ENCODE measurements at regions not wholly inside any gene's neighbourhood (a gene's known extent, or its start where the extent isn't known, plus 50 kb on each side); places are given as distances from the start of the nearest gene placed in this dataset.

DNA sequence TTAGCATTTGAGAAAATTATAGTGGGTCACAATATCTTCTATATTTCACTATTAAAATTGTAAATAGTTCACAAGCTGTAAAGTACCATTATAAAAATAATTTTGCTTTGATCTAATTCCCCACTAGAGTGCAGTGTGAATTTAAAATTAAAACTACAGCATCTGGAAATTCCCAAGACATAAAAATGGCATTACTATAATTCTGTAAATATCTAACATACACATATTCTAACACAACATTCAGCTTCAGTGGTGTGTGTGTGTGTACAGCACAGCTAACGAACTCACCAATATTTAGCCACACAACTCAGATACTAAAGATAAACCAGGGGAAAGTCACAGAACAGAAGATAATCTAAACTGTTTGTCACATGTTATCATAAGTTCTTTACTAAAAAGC, 424.9 kb upstream of the ZNF385D start:
- no peak for TF ChIP-seq TAF1 (IDR thresholded peaks at IDR 0.05; ENCODE audit: borderline replicate concordance, insufficient read depth, low read length)
- no peak for TF ChIP-seq FOXP2 (optimal IDR thresholded peaks at IDR 0.05; ENCODE audit: borderline replicate concordance, extremely low read depth, extremely low read length, insufficient read depth)

- TF ChIP-seq SIN3A (IDR thresholded peaks at IDR 0.05; ENCODE audit: borderline replicate concordance, insufficient read depth, low read length) (no peak), POLR2AphosphoS5 (IDR thresholded peaks at IDR 0.05; ENCODE audit: low read depth, low read length) (no peak), REST (IDR thresholded peaks at IDR 0.05; ENCODE audit: insufficient read depth in 1 of 2, low read depth in 2 of 2, low read length in 2 of 2) (no peak), FOXP2 (optimal IDR thresholded peaks at IDR 0.05; ENCODE audit: borderline replicate concordance, extremely low read depth, extremely low read length, insufficient read depth) (no peak), TAF1 (IDR thresholded peaks at IDR 0.05; ENCODE audit: borderline replicate concordance, insufficient read depth, low read length) (no peak)
Measured at GRCh38 chr3:22176911-22177310, 425.9 kb upstream of the ZNF385D start.

DNA sequence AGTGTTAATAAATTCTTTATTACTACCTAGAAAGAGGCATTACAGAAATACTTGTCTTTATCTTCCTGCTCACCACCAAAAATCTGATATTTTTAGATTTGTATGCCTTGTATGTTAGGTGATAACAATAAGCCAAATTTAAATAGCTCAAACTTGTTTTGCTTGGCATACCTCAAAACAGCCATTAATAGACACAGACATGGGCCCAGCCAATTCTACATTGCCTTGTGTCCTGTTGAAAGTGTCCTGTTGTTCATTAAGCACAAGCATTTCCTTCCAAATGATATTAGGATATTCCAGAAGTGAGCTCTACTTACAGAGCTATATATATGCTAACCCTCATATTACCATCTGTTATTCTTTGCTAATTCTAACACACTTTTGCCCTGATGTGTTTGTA, 438.6 kb upstream of the ZNF385D start:
- no peak for TF ChIP-seq REST (IDR thresholded peaks at IDR 0.05; ENCODE audit: insufficient read depth in 1 of 2, low read depth in 2 of 2, low read length in 2 of 2)

GRCh38 chr3:22199095-22199494, 448.1 kb upstream of the ZNF385D start:
- TF ChIP-seq POLR2AphosphoS5 (IDR thresholded peaks at IDR 0.05; ENCODE audit: low read depth, low read length) (no peak), SIN3A (IDR thresholded peaks at IDR 0.05; ENCODE audit: borderline replicate concordance, insufficient read depth, low read length) (no peak), TAF1 (IDR thresholded peaks at IDR 0.05; ENCODE audit: borderline replicate concordance, insufficient read depth, low read length) (no peak), REST (IDR thresholded peaks at IDR 0.05; ENCODE audit: insufficient read depth in 1 of 2, low read depth in 2 of 2, low read length in 2 of 2) (no peak), FOXP2 (optimal IDR thresholded peaks at IDR 0.05; ENCODE audit: borderline replicate concordance, extremely low read depth, extremely low read length, insufficient read depth) (no peak)

GRCh38 chr3:22208844-22209243, 457.8 kb upstream of the ZNF385D start:
- TF ChIP-seq POLR2AphosphoS5 (IDR thresholded peaks at IDR 0.05; ENCODE audit: low read depth, low read length) (no peak), TAF1 (IDR thresholded peaks at IDR 0.05; ENCODE audit: borderline replicate concordance, insufficient read depth, low read length) (no peak), FOXP2 (optimal IDR thresholded peaks at IDR 0.05; ENCODE audit: borderline replicate concordance, extremely low read depth, extremely low read length, insufficient read depth) (no peak), SIN3A (IDR thresholded peaks at IDR 0.05; ENCODE audit: borderline replicate concordance, insufficient read depth, low read length) (no peak), REST (IDR thresholded peaks at IDR 0.05; ENCODE audit: insufficient read depth in 1 of 2, low read depth in 2 of 2, low read length in 2 of 2) (no peak)
